Endothelial cell (in vitro differentiated cells): ENCODE measurements at regions not wholly inside any gene's neighbourhood (a gene's known extent, or its start where the extent isn't known, plus 50 kb on each side); places are given as distances from the start of the nearest gene placed in this dataset.

ENCODE experiments used
- DNase-seq: peaks from one replicate; pipeline ENCODE4 v3.0.0; 2021; ENCODE audit warnings: low spot score
- H3K27ac Mint-ChIP-seq: one replicate; pipeline ENCODE4 v1.8.0; 2021; ENCODE audit warnings: mixed read lengths, inconsistent platforms; ENCODE audit not compliant: unreplicated experiment
- H3K27me3 Mint-ChIP-seq: one replicate; pipeline ENCODE4 v1.8.0; 2021; ENCODE audit warnings: mild to moderate bottlenecking, moderate library complexity, mixed read lengths, inconsistent platforms; ENCODE audit not compliant: unreplicated experiment
- H3K36me3 Mint-ChIP-seq: one replicate; pipeline ENCODE4 v1.8.0; 2021; ENCODE audit warnings: mild to moderate bottlenecking, low read depth, mixed read lengths, inconsistent platforms; ENCODE audit not compliant: unreplicated experiment
- H3K4me1 Mint-ChIP-seq: one replicate; pipeline ENCODE4 v1.8.0; 2021; ENCODE audit warnings: mild to moderate bottlenecking, mixed read lengths, inconsistent platforms; ENCODE audit not compliant: unreplicated experiment
- H3K4me3 Mint-ChIP-seq: one replicate; pipeline ENCODE4 v1.8.0; 2021; ENCODE audit warnings: mild to moderate bottlenecking, mixed read lengths, inconsistent platforms; ENCODE audit not compliant: unreplicated experiment
- H3K9me3 Mint-ChIP-seq: one replicate; pipeline ENCODE4 v1.8.0; 2021; ENCODE audit warnings: mixed read lengths, inconsistent platforms; ENCODE audit not compliant: unreplicated experiment
- CTCF ChIP-seq: fragments of 200-600 bp; sonication (generic); IDR thresholded peaks from one replicate; pipeline ENCODE4 v1.5.0; 2021; ENCODE audit warnings: antibody characterized with exemption; ENCODE audit not compliant: unreplicated experiment

GRCh38 chr13:107139006-107139405 is 571.1 kb upstream of the ARGLU1 start:
- no peak for TF ChIP-seq CTCF
- H3K27ac Mint-ChIP-seq = no peak overlapping the region
- DNase-seq = no peak
- H3K4me1 Mint-ChIP-seq = peaks cover 4% of the 10 kb centered on the region
- H3K9me3 Mint-ChIP-seq = no peaks in the 10 kb centered on the region
- H3K27me3 Mint-ChIP-seq = no peaks in the 10 kb centered on the region
- no peak overlapping the region for H3K4me3 Mint-ChIP-seq
- no peaks in the 10 kb centered on the region for H3K36me3 Mint-ChIP-seq

GRCh38 chr13:107138486-107138885 is 570.5 kb upstream of the ARGLU1 start:
- Mint-ChIP-seq H3K27ac (no peak overlapping the region), H3K27me3 (no peaks in the 10 kb centered on the region), H3K4me3 (no peak overlapping the region), H3K9me3 (no peaks in the 10 kb centered on the region), H3K4me1 (peaks cover 4% of the 10 kb centered on the region), H3K36me3 (no peaks in the 10 kb centered on the region)
- TF ChIP-seq CTCF = no peak
- DNase-seq = no peak

- Mint-ChIP-seq H3K4me3 (no peak overlapping the region), H3K27me3 (no peaks in the 10 kb centered on the region), H3K4me1 (no peaks in the 10 kb centered on the region), H3K27ac (no peak overlapping the region), H3K36me3 (no peaks in the 10 kb centered on the region), H3K9me3 (peaks cover under 1% of the 10 kb centered on the region)
- TF ChIP-seq CTCF = no peak
- DNase-seq = no peak
These were observed 566.0 kb upstream of the ARGLU1 start for GRCh38 chr13:107133950-107134349.

GRCh38 chr13:107130566-107130965 is 562.6 kb upstream of the ARGLU1 start:
- DNase-seq = no peak
- peaks cover 4% of the 10 kb centered on the region for H3K9me3 Mint-ChIP-seq
- no peak overlapping the region for H3K4me3 Mint-ChIP-seq
- peaks cover 1% of the 10 kb centered on the region for H3K27me3 Mint-ChIP-seq
- peaks cover 5% of the 10 kb centered on the region for H3K4me1 Mint-ChIP-seq
- no peak for TF ChIP-seq CTCF
- H3K36me3 Mint-ChIP-seq = peaks cover 10% of the 10 kb centered on the region
- no peak overlapping the region for H3K27ac Mint-ChIP-seq

- no peak for TF ChIP-seq CTCF
- Mint-ChIP-seq H3K4me3 (no peak overlapping the region), H3K9me3 (peaks cover 4% of the 10 kb centered on the region), H3K4me1 (peaks cover 16% of the 10 kb centered on the region), H3K36me3 (peaks cover 10% of the 10 kb centered on the region), H3K27me3 (peaks cover 1% of the 10 kb centered on the region), H3K27ac (no peak overlapping the region)
- no peak for DNase-seq
These were observed 556.8 kb upstream of the ARGLU1 start for GRCh38 chr13:107124730-107125129.
